ENCODE measurements at regions not wholly inside any gene's neighbourhood (a gene's known extent, or its start where the extent isn't known, plus 50 kb on each side); places are given as distances from the start of the nearest gene placed in this dataset.

- TF ChIP-seq POLR2A (IDR thresholded peaks at IDR 0.05) = no peak
- peak in 1 of 3 experiments; percentile 4 for TF ChIP-seq CTCF (IDR thresholded peaks at IDR 0.05)
- TF ChIP-seq POLR2AphosphoS5 (IDR thresholded peaks at IDR 0.05; ENCODE audit: insufficient read depth in 1 of 2, low read depth in 1 of 2) = no peak
Observed at GRCh38 chr12:92650228-92650822, 52.5 kb upstream of the PLEKHG7 start.
